Inflammatory macrophage treated with lipopolysaccharide for 4 hours (primary cell): ENCODE measurements at regions not wholly inside any gene's neighbourhood (a gene's known extent, or its start where the extent isn't known, plus 50 kb on each side); places are given as distances from the start of the nearest gene placed in this dataset.
"Not testable (repeated sequence)": the region's sequence is repeated elsewhere in the genome, so short reads cannot be mapped to it uniquely, and the experiment has no call there.

Source experiments
- DNase-seq: peaks from one replicate; pipeline ENCODE4 v3.0.0-alpha.2; 2020

GRCh38 chr5:2163060-2163856 lies 280.5 kb upstream of the IRX4 start:
- DNase-seq, result no peak

- DNase-seq, result no peak
Observed at GRCh38 chr5:2160811-2161210, 278.1 kb upstream of the IRX4 start.

DNA sequence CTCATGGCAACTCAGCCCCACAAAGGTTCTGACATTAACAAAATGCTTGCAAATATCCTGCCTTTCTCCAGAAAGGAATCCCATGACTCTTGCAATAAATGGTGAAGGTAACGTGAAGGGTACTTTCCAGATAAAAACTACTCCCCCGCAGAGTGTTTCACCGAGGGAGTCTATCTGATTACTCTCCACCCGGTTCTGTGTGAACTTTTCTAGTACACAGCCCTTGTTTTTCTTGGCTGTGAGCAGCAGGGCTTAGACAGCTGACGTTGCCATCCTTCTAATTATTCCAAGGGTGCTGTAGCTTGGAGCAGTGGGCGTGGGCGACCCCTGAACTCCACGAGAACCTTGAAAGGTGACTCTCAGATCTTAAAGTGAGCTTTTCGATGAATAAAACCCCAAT lies 276.0 kb upstream of the IRX4 start:
- no peak for DNase-seq

DNA sequence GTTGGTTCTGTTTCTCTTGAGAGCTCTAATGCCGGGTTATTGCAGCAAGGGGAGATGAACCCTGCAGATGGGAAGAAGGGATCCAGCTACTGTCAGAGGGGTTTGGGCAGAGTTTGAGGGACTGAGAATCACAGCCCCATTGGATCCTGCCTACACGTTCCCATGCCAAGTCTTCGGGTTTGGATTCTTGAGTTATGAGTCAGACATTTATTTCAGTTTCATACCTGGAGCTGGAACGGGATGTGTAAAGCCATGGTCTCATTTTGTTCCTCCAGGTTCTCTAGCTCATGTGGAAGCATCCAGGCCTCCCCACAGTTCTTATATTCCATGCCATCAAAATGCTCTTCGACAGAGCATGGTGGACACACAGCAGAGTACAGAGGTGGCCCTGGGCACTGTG lies 275.4 kb upstream of the IRX4 start:
- DNase-seq, result no peak

DNA sequence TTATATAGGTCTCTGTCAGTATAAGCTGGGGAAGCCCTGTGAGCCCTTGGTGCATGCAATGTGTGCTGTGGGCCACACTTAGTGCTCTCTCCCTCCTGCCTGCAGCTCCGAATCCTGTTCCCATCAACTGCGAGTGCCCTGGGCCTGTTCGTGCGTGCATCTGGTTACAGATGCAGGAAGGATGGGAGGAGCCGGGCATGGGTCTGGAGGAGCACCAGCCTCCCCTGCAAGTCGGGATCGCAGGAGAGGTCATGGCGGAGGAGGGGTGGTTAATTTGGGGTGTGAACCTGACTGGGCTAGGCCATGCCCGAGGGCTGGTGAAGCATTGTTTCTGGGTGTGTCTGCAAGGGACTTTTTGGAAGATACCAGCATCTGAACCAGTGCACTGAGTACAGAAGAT lies 274.6 kb upstream of the IRX4 start:
- no peak for DNase-seq

GRCh38 chr5:2156358-2157059 lies 273.8 kb upstream of the IRX4 start:
- no peak for DNase-seq

- DNase-seq, result no peak
Observed at GRCh38 chr5:2155556-2155955, 272.8 kb upstream of the IRX4 start.

GRCh38 chr5:2153802-2154201 lies 271.1 kb upstream of the IRX4 start:
- DNase-seq, result no peak

DNA sequence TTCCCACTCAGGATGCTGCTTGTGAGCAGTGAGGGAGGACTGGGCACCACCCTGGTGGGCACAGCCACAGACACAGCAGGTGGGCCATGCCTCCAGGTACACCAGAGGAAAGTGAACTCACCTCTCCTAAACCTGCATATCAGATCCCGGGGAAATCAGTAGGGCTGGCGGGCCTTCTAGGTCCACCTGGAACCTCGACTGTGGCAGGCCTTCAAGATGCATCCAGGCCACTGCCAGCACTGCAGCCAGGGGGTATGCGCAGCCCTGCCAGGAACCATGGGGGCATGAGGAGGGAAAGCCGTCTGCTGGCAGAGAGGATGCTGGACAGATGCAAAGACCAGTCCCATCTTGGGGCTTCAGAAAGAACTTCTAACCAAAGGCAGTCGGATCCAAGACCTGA lies 270.6 kb upstream of the IRX4 start:
- DNase-seq, result no peak

- DNase-seq, result not testable (repeated sequence)
Observed at GRCh38 chr5:2151301-2151888, 268.7 kb upstream of the IRX4 start.

GRCh38 chr5:2149195-2149539 lies 266.4 kb upstream of the IRX4 start:
- DNase-seq, result no peak

GRCh38 chr5:2148312-2149194 lies 265.8 kb upstream of the IRX4 start:
- DNase-seq, result no peak

GRCh38 chr5:2147504-2148311 lies 265.0 kb upstream of the IRX4 start:
- DNase-seq, result no peak

DNA sequence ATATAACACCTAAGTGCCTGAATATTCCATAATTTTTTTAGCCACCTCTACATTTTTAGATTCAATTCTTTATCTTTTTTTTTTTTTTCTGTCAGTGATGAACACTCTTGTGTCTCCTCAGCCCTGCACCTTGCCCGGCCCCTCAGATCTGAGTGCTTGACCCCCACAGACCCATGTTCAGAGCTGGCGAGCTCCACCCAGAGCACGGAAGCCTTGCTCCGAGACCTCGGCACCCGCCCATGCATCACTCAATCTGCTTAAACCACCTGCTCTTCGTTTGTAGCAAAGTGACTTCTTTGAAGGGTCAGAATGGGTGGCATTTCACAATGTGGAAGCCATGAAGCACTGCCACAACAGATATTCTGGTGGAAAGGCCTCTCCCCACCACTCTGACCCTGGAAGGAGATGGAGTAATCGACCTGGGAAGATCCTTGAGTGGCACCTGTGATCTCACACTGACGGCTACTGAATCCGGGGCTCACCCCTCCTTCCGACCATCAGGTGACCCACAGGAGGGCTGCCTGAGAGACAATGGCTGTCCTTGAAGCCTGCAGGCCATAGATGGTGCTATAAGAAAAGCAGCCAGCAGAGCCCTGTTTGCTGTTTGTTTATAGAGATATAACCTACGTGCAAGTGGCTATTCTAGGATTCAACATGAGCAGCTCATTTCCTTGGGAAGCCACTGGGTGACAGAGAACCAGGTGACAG lies 261.1 kb upstream of the IRX4 start:
- DNase-seq, result no peak

GRCh38 chr5:2143088-2143487 lies 260.4 kb upstream of the IRX4 start:
- DNase-seq, result no peak

DNA sequence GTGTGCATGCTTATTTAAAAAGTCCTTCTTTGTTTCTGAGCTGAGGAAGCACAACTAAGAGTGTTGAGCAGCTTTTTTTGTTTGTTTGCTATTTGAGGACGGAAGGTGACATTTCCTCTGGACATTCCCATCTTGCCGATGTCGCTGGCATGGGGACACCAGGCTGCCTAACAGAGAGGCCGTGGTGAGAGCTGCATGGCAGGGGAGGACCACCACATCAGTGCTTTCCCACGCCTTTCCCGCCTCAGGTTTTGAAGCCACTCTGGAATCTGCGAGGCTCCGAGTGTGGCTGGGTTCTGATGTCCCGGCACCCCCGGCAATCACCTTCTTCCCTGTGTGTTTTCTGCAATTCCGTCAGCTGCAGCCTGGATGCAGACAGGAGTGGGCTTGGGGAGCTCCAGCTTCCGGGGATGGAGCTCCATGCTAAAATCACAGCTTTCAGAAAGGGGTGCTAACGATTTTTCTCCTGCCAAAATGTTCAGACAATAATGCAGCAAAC lies 259.8 kb upstream of the IRX4 start:
- DNase-seq, result no peak

DNA sequence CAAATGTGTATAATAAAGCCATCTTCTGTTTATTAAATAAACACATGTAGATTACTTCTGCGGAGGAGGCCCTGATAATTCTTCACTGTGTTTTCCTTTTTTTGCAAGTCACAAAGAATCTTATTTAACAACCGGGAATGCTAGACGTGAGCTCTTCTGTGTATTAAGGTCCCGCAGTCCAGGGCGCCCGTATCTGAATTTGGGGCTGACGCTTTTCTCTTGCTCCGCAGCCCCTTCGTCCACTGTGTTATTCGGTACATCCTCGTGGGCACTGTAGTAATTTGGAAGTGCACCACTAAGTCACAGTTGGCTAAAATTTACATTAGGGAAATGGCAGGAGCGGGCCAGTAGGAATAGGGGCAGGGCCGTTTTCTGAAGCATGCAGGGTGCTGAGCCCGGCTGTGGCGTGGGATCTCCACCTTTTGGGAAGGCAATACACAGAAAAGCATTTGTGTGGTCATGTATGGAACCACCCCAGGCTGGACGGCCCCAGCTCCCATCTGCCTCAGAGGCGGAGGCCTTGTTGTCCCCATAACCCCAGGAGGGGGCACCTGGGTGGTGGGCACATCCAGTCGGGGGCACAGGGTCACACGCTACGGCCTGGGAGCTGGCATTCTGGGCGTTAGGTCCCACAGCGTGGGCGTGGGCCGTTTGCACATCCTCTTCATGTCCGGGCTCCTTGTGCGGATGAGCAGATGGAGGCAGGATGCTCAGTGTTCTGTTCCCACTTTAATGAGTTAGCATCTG lies 258.7 kb upstream of the IRX4 start:
- DNase-seq, result no peak

DNA sequence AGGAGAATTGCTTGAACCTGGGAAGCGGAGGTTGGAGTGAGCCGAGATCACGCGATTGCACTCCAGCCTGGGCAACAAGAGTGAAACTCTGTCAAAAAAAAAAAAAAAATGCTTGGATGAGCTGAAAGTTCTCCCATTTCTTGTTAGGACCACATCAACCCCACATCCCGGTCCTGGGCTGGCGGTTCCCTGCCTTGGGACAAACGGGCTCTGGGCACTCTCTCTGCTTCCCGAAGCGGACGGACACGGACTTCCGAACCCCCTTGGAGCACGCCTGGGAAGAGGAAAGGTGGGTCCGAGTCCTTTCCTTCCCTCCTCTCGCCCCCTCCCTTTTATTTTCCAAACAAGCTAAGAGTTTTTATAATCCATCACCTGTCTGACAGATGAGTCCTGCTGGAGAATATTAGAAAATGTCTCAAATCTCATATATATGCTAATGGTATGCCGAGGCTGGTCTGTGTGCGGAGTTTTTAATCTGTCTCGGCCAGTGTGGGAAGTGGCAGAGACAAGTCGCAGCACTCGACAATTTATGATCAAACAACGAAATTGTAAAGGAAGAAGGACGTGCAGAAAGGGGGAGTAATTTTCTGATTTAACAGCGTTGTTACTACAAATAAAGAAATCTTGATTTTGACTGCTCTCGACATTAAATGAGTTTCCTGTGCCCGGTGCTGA lies 257.9 kb upstream of the IRX4 start:
- DNase-seq, result no peak

GRCh38 chr5:2139478-2139877 lies 256.8 kb upstream of the IRX4 start:
- DNase-seq, result no peak

DNA sequence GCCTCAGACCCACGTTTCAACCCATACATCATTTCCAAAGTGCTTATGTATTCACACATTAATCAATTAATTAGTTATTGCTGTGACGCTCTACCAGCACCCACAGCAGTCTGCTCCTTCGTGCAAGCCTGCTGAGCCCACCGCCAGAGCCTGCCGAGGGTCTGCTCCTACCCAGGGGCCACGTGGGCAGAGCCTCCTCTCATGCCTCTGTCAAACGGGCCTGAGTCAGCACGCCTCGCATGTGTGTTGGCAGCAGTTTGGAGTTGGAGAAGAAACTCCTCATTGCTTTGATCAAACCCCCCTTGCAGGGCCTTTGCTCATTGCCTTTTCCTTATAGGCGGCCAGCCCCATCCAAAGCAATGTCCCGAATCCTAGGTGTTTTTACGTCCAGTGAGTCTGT lies 256.2 kb upstream of the IRX4 start:
- no peak for DNase-seq
